Stimulated activated CD8-positive, alpha-beta memory T cell treated with anti-CD3 and anti-CD28 coated beads, Interleukin-7, amount 100 ng/mL, for 4 hours (primary cell): ENCODE measurements at regions not wholly inside any gene's neighbourhood (a gene's known extent, or its start where the extent isn't known, plus 50 kb on each side); places are given as distances from the start of the nearest gene placed in this dataset.

Experiments used
- DNase-seq, 2 donors: peaks; one replicate each; pipeline ENCODE4 v3.0.0-alpha.2; 2020; ENCODE audit warnings: low read depth in 2 of 2

GRCh38 chr4:38311495-38312126, 351.4 kb downstream of the PTTG2 start:
- DNase-seq, result no peak

GRCh38 chr4:38313175-38313574, 350.8 kb upstream of the KLF3 start:
- DNase-seq, result no peak

GRCh38 chr4:38313999-38314561, 349.9 kb upstream of the KLF3 start:
- DNase-seq, result no peak

GRCh38 chr4:38314663-38315062, 349.3 kb upstream of the KLF3 start:
- no peak for DNase-seq

- DNase-seq, result no peak
These were observed 348.7 kb upstream of the KLF3 start for GRCh38 chr4:38315286-38315685.

GRCh38 chr4:38316045-38316444, 348.0 kb upstream of the KLF3 start:
- no peak for DNase-seq

- DNase-seq, result no peak
These were observed 346.8 kb upstream of the KLF3 start for GRCh38 chr4:38317041-38317674.

GRCh38 chr4:38318737-38319455, 345.1 kb upstream of the KLF3 start:
- peak; percentile 45 to 66 for DNase-seq

GRCh38 chr4:38319456-38320342, 344.3 kb upstream of the KLF3 start:
- DNase-seq, result peak; percentile 74 to 82

- DNase-seq, result no peak
These were observed 343.7 kb upstream of the KLF3 start for GRCh38 chr4:38320343-38320695.

- no peak for DNase-seq
These were observed 343.2 kb upstream of the KLF3 start for GRCh38 chr4:38320833-38321232.

GRCh38 chr4:38322714-38323113, 341.3 kb upstream of the KLF3 start:
- DNase-seq, result no peak

- no peak for DNase-seq
These were observed 340.8 kb upstream of the KLF3 start for GRCh38 chr4:38323141-38323641.

- DNase-seq, result no peak
These were observed 339.0 kb upstream of the KLF3 start for GRCh38 chr4:38324861-38325628.

GRCh38 chr4:38325629-38325913, 338.4 kb upstream of the KLF3 start:
- DNase-seq, result no peak

- no peak for DNase-seq
These were observed 337.5 kb upstream of the KLF3 start for GRCh38 chr4:38326499-38326898.

GRCh38 chr4:38327174-38327573, 336.8 kb upstream of the KLF3 start:
- no peak for DNase-seq

GRCh38 chr4:38328989-38329729, 334.8 kb upstream of the KLF3 start:
- DNase-seq, result no peak

GRCh38 chr4:38330321-38330720, 333.7 kb upstream of the KLF3 start:
- no peak for DNase-seq

- DNase-seq, result no peak
These were observed 333.1 kb upstream of the KLF3 start for GRCh38 chr4:38330936-38331335.
